ENCODE measurements at regions not wholly inside any gene's neighbourhood (a gene's known extent, or its start where the extent isn't known, plus 50 kb on each side); places are given as distances from the start of the nearest gene placed in this dataset.

DNA sequence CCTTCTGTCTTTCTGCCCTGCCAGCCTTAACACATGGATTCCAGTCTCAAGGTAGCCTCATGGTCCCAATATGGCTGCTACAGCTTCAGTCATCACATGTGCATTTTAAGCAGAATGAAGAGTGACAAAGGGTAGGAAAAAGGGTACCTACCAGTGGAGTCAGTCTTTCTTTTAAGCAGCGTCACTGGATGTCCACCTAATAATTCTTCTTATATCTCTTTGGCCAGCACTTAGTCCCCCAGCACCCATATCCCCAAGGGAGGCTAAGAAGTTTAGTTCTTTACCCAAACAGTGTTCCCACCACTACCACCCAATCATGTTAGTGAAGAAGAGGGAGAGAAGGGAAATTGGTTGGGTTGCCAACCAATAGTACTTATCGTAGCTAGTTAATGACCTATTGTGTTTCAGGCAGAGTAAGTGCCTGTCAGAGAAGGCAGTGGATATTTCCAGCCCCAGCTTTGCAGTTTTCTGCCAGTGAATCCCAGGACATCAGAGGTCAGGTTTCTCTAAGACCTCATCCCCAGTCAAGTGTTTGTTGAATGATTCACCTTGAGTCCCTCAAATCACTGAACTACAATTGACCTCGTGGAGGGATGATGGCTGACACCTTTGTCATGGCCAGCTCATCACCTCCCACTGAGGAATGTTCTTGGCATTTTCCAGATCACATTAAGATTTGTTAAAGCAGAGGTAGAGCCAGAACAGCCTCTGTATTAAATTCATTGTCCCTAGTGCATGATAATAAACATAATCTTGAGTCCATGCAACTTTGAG lies 250.9 kb upstream of the CRY1 start:
- TF ChIP-seq TOX (CRISPR knock-in tag; IDR thresholded peaks at IDR 0.05; ENCODE audit: borderline replicate concordance) = no peak
- no peak for TF ChIP-seq TSHZ2 (CRISPR knock-in tag; IDR thresholded peaks at IDR 0.05)
- no peak for TF ChIP-seq ZC3H10 (CRISPR knock-in tag; IDR thresholded peaks at IDR 0.05)
- no peak for TF ChIP-seq ZNF565 (CRISPR knock-in tag; conservative IDR thresholded peaks at IDR 0.05; ENCODE audit: low read depth)
- no peak for TF ChIP-seq ZFP3 (CRISPR knock-in tag; IDR thresholded peaks at IDR 0.05)
- TF ChIP-seq RARB (CRISPR knock-in tag; IDR thresholded peaks at IDR 0.05) = no peak
- no peak for TF ChIP-seq CSDC2 (CRISPR knock-in tag; IDR thresholded peaks at IDR 0.05)
- no peak for TF ChIP-seq ARNTL (CRISPR knock-in tag; IDR thresholded peaks at IDR 0.05; ENCODE audit: borderline replicate concordance, low read depth)
- TF ChIP-seq POU6F1 (CRISPR knock-in tag; IDR thresholded peaks at IDR 0.05; ENCODE audit: borderline replicate concordance, low read depth) = no peak
- no peak for TF ChIP-seq GLIS3 (CRISPR knock-in tag; IDR thresholded peaks at IDR 0.05)
- TF ChIP-seq, protein P1, sequence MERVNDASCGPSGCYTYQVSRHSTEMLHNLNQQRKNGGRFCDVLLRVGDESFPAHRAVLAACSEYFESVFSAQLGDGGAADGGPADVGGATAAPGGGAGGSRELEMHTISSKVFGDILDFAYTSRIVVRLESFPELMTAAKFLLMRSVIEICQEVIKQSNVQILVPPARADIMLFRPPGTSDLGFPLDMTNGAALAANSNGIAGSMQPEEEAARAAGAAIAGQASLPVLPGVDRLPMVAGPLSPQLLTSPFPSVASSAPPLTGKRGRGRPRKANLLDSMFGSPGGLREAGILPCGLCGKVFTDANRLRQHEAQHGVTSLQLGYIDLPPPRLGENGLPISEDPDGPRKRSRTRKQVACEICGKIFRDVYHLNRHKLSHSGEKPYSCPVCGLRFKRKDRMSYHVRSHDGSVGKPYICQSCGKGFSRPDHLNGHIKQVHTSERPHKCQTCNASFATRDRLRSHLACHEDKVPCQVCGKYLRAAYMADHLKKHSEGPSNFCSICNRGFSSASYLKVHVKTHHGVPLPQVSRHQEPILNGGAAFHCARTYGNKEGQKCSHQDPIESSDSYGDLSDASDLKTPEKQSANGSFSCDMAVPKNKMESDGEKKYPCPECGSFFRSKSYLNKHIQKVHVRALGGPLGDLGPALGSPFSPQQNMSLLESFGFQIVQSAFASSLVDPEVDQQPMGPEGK (CRISPR knock-in tag; IDR thresholded peaks at IDR 0.05; ENCODE audit: borderline replicate concordance) = no peak
- TF ChIP-seq OSR1 (CRISPR knock-in tag; IDR thresholded peaks at IDR 0.05) = no peak
- no peak for TF ChIP-seq CREB5 (CRISPR knock-in tag; IDR thresholded peaks at IDR 0.05; ENCODE audit: low read depth)
- TF ChIP-seq PPARA (CRISPR knock-in tag; IDR thresholded peaks at IDR 0.05; ENCODE audit: borderline replicate concordance) = no peak
- TF ChIP-seq ISL1 (CRISPR knock-in tag; IDR thresholded peaks at IDR 0.05) = no peak
- TF ChIP-seq ESRRG (CRISPR knock-in tag; IDR thresholded peaks at IDR 0.05) = no peak
- TF ChIP-seq ZNF70 (CRISPR knock-in tag; IDR thresholded peaks at IDR 0.05) = no peak
- no peak for TF ChIP-seq ZNF8 (CRISPR knock-in tag; IDR thresholded peaks at IDR 0.05)
- ATAC-seq = no peak; the same call in 2 of the 3 replicates

- no peak for TF ChIP-seq SNAI2 (CRISPR knock-in tag; IDR thresholded peaks at IDR 0.05)
- no peak for TF ChIP-seq ARNTL (CRISPR knock-in tag; IDR thresholded peaks at IDR 0.05; ENCODE audit: borderline replicate concordance, low read depth)
- TF ChIP-seq GLIS3 (CRISPR knock-in tag; IDR thresholded peaks at IDR 0.05) = no peak
- TF ChIP-seq TSHZ2 (CRISPR knock-in tag; IDR thresholded peaks at IDR 0.05) = no peak
- no peak for ATAC-seq
Measured at GRCh38 chr12:107347261-107347660, 253.9 kb upstream of the CRY1 start.
